CD8-positive, alpha-beta memory T cell (primary cell): ENCODE measurements at regions not wholly inside any gene's neighbourhood (a gene's known extent, or its start where the extent isn't known, plus 50 kb on each side); places are given as distances from the start of the nearest gene placed in this dataset.

Experiments
- CTCF ChIA-PET: fragments of 350-600 bp; sonication (Branson Sonifier 250); formaldehyde crosslinking; loops from one replicate; lab custom pipeline; 2021; ENCODE audit warnings: antibody characterized with exemption; lab: Charles Lee
- POLR2A ChIA-PET: fragments of 350-600 bp; sonication (Branson Sonifier 250); formaldehyde crosslinking; loops from one replicate; lab custom pipeline; 2021; ENCODE audit warnings: antibody characterized with exemption; lab: Charles Lee
- DNase-seq, 5 donors: peaks; one replicate each; pipeline versions ENCODE4 v3.0.0 to v3.0.0-alpha.2; 2020 to 2022; ENCODE audit warnings: mixed read lengths in 1 of 5
- H3K27ac ChIP-seq: one replicate; pipeline ENCODE4 v1.7.0; 2013; ENCODE audit warnings: low read depth, mild to moderate bottlenecking, low read length, moderate library complexity
- H3K27me3 ChIP-seq: 2 replicates; pipeline ENCODE4 v1.7.0; 2013; ENCODE audit warnings: low read length, mild to moderate bottlenecking; ENCODE audit not compliant: insufficient read depth, poor library complexity, severe bottlenecking
- H3K36me3 ChIP-seq: 2 replicates; pipeline ENCODE4 v1.7.0; 2013; ENCODE audit warnings: mild to moderate bottlenecking, low read length, moderate library complexity; ENCODE audit not compliant: insufficient read depth
- H3K4me1 ChIP-seq: 2 replicates; pipeline ENCODE4 v1.7.0; 2013; ENCODE audit warnings: mild to moderate bottlenecking, low read length, moderate library complexity; ENCODE audit not compliant: insufficient read depth
- H3K4me3 ChIP-seq: 2 replicates; pipeline ENCODE4 v1.7.0; 2013; ENCODE audit warnings: mild to moderate bottlenecking, low read length
- H3K9me3 ChIP-seq: 2 replicates; pipeline ENCODE4 v1.7.0; 2013; ENCODE audit warnings: mild to moderate bottlenecking, low read length
- H3K27ac Mint-ChIP-seq, 8 donors: one replicate each; pipeline ENCODE4 v1.8.0; 2020 to 2021; ENCODE audit warnings: mixed read lengths in 8 of 8, mild to moderate bottlenecking in 6 of 8, inconsistent platforms in 3 of 8, moderate library complexity in 3 of 8
- H3K27me3 Mint-ChIP-seq, 2 donors: one replicate each; pipeline ENCODE4 v1.8.0; 2020 to 2021; ENCODE audit warnings: mixed read lengths in 2 of 2, mild to moderate bottlenecking in 1 of 2, moderate library complexity in 1 of 2
- H3K36me3 Mint-ChIP-seq, 3 donors: one replicate each; pipeline ENCODE4 v1.8.0; 2020 to 2021; ENCODE audit warnings: mixed read lengths in 3 of 3, inconsistent platforms in 1 of 3, mild to moderate bottlenecking in 1 of 3
- H3K4me1 Mint-ChIP-seq, 3 donors: one replicate each; pipeline ENCODE4 v1.8.0; 2020 to 2021; ENCODE audit warnings: mixed read lengths in 3 of 3, inconsistent platforms in 1 of 3, mild to moderate bottlenecking in 1 of 3
- H3K4me3 Mint-ChIP-seq, 7 donors: one replicate each; pipeline ENCODE4 v1.8.0; 2020 to 2021; ENCODE audit warnings: mixed read lengths in 7 of 7, mild to moderate bottlenecking in 6 of 7, moderate library complexity in 4 of 7, inconsistent platforms in 2 of 7
- H3K9me3 Mint-ChIP-seq, 5 donors: one replicate each; pipeline ENCODE4 v1.8.0; 2020 to 2022; ENCODE audit warnings: mixed read lengths in 5 of 5, mild to moderate bottlenecking in 3 of 5, moderate library complexity in 2 of 5, inconsistent platforms in 1 of 5

DNA sequence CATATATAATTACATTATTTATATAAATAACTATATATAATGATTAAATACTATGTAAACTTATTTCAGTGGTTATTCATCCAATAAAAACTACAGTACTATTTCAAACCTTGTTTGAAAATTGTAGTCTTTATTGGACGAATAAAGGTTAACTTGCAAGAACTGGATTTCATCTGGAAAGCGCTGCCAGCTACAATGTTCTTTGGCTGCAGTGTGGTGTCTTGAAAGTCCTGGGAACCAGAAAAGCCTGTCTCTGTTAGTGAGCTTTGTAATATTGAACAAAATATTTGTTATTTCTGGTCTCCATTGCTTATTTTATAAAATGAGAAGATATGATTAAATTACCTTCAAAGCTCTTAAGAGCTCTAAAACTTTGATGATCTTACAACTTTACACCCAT lies 763.6 kb downstream of the ADGRL2 start:
- no peak overlapping the region for H3K4me3 Mint-ChIP-seq
- H3K36me3 Mint-ChIP-seq, result no peaks in the 10 kb centered on the region

DNA sequence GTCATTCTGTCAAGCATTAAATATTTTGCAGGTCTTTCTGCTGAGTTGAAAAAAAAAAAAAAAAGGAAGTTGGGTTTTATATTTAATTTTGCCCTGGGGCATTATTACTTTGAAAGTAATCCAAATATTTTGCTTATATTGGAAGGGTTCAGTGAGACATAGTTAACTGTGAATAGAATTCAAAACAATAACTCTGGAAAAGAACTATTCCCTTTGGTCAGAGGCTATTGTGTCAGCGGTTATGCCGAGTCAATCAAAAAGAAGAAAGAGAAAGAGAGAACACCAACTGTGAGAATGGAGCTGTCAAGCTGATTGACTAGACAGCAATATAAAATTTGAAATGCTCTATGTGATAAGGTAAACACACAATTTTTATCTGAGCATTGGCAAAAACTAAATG lies 761.7 kb downstream of the ADGRL2 start:
- Mint-ChIP-seq H3K36me3 (no peaks in the 10 kb centered on the region), H3K27ac (no peak overlapping the region), H3K27me3 (no peaks in the 10 kb centered on the region), H3K9me3 (peaks cover 0 to 13% (median 2%) of the 10 kb centered on the region in 5 donors), H3K4me3 (no peak overlapping the region), H3K4me1 (no peaks in the 10 kb centered on the region)
- H3K4me1 ChIP-seq, result no peaks in the 10 kb centered on the region
- no peaks in the 10 kb centered on the region for H3K36me3 ChIP-seq
- H3K27me3 ChIP-seq, result no peaks in the 10 kb centered on the region
- H3K27ac ChIP-seq, result no peak overlapping the region
- H3K4me3 ChIP-seq, result no peak overlapping the region
- no peaks in the 10 kb centered on the region for H3K9me3 ChIP-seq
- POLR2A ChIA-PET, result no interaction called here
- no peak for DNase-seq
- CTCF ChIA-PET, result no interaction called here

More for the DNA sequence above, 763.6 kb downstream of the ADGRL2 start:
- Histone ChIP-seq H3K27ac (no peak overlapping the region), H3K4me3 (no peak overlapping the region), H3K27me3 (no peaks in the 10 kb centered on the region), H3K9me3 (no peaks in the 10 kb centered on the region), H3K36me3 (no peaks in the 10 kb centered on the region), H3K4me1 (no peaks in the 10 kb centered on the region)
- POLR2A ChIA-PET, result no interaction called here
- no peak for DNase-seq
- peaks cover 0 to 13% (median 2%) of the 10 kb centered on the region in 5 donors for H3K9me3 Mint-ChIP-seq
- H3K4me1 Mint-ChIP-seq, result no peaks in the 10 kb centered on the region
- no peaks in the 10 kb centered on the region for H3K27me3 Mint-ChIP-seq
- CTCF ChIA-PET, result no interaction called here
- H3K27ac Mint-ChIP-seq, result no peak overlapping the region

DNA sequence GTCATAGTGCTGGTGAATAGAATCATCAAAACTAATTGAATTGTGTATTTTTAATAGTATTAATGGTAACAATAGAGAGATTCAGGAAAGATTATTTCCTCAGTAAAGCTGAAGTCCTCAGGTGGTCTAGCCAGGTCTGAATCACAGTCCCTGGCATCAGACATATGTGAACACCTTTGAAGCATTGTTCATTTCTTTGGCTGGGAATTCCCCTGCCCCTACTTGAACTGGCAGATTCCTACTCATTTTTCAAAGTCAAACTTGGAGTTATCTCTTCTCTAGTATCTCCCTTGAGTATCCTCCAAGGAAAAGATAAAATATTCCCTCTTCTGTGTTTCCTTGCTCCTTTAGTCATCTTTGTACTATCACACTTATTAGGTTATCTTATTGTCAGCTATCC lies 759.8 kb downstream of the ADGRL2 start:
- H3K36me3 Mint-ChIP-seq, result no peaks in the 10 kb centered on the region
- no peaks in the 10 kb centered on the region for H3K27me3 Mint-ChIP-seq
- H3K27ac Mint-ChIP-seq, result no peak overlapping the region
- H3K27me3 ChIP-seq, result no peaks in the 10 kb centered on the region
- no peak overlapping the region for H3K4me3 ChIP-seq
- ChIA-PET CTCF (no interaction called here), POLR2A (no interaction called here)
- H3K4me3 Mint-ChIP-seq, result no peak overlapping the region
- H3K9me3 ChIP-seq, result no peaks in the 10 kb centered on the region
- no peak for DNase-seq
- H3K9me3 Mint-ChIP-seq, result peaks cover 0 to 7% (median 2%) of the 10 kb centered on the region in 5 donors
- no peaks in the 10 kb centered on the region for H3K4me1 ChIP-seq
- no peaks in the 10 kb centered on the region for H3K36me3 ChIP-seq
- no peak overlapping the region for H3K27ac ChIP-seq
- H3K4me1 Mint-ChIP-seq, result no peaks in the 10 kb centered on the region

DNA sequence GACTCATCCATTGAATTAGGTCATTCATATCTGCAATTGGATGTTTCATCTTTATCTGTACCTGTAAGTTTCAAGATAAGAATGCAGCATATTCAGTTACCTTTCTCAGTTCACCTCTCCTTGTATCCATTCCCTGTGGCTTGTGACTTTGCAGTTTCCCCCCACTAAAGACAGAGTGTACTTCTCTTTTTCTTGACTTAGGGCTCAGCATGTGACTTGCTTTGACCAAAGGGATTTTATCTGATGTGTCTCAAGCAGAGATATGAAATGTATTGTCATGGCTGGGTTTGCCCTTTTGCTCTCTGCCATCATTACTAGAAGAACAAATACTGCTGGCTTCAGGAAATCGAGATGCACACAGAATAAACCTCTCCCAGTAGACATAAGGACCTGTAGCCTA lies 754.8 kb downstream of the ADGRL2 start:
- no peaks in the 10 kb centered on the region for H3K27me3 ChIP-seq
- peaks cover 0 to 11% (median 3%) of the 10 kb centered on the region in 5 donors for H3K9me3 Mint-ChIP-seq
- no peaks in the 10 kb centered on the region for H3K4me1 ChIP-seq
- DNase-seq, result no peak
- no peak overlapping the region for H3K27ac ChIP-seq
- CTCF ChIA-PET, result no interaction called here
- no peak overlapping the region for H3K4me3 Mint-ChIP-seq
- H3K36me3 Mint-ChIP-seq, result no peaks in the 10 kb centered on the region
- POLR2A ChIA-PET, result no interaction called here
- no peak overlapping the region for H3K27ac Mint-ChIP-seq
- H3K9me3 ChIP-seq, result no peaks in the 10 kb centered on the region
- no peak overlapping the region for H3K4me3 ChIP-seq
- H3K27me3 Mint-ChIP-seq, result no peaks in the 10 kb centered on the region
- H3K36me3 ChIP-seq, result no peaks in the 10 kb centered on the region
- no peaks in the 10 kb centered on the region for H3K4me1 Mint-ChIP-seq

DNA sequence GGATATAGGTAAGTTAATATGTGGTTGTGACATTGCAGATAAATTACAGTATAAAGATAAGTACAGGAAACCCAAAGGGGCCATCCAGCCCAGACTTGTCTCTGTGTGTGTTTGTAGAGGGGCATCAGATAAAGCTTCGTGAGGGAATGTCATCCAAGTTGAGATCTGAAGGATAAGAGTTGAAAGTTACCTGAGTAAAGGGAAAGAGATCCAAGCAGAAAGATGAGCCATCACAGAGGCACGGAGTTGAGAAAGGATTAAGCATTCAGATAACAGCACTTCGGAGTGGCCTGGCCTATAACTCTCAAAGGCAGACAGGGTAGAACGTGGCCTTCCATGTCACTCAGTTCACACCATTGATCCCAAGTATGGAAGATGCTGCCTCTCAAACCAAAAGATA lies 749.1 kb downstream of the ADGRL2 start:
- no peak overlapping the region for H3K27ac Mint-ChIP-seq
- H3K27me3 ChIP-seq, result no peaks in the 10 kb centered on the region
- H3K4me1 Mint-ChIP-seq, result no peaks in the 10 kb centered on the region
- peaks cover 11 to 23% (median 15%) of the 10 kb centered on the region in 5 donors for H3K9me3 Mint-ChIP-seq
- no peaks in the 10 kb centered on the region for H3K27me3 Mint-ChIP-seq
- H3K9me3 ChIP-seq, result no peaks in the 10 kb centered on the region
- no peak overlapping the region for H3K4me3 ChIP-seq
- H3K4me1 ChIP-seq, result no peaks in the 10 kb centered on the region
- H3K27ac ChIP-seq, result no peak overlapping the region
- H3K36me3 Mint-ChIP-seq, result no peaks in the 10 kb centered on the region
- no peak overlapping the region for H3K4me3 Mint-ChIP-seq
- POLR2A ChIA-PET, result no interaction called here
- CTCF ChIA-PET, result no interaction called here
- no peak for DNase-seq
- no peaks in the 10 kb centered on the region for H3K36me3 ChIP-seq

DNA sequence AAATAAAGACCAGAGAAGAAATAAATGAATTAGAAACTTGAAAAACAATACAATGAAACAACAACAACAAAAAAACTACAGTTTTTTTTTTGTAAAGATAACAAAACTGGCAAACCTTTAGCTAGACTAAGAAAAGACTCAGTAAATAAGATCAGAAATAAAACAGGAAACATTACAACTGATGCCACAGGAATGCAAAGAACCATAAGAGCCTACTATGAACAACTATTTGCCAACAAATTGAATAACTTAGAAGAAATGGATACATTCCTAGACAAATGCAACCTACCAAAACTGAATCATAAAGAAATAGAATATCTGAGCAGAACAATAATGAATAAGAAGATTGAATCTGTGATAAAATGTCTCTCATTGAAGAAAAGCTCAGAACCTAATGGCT lies 742.0 kb downstream of the ADGRL2 start:
- Histone ChIP-seq H3K4me3 (no peak overlapping the region), H3K27ac (no peak overlapping the region), H3K36me3 (no peaks in the 10 kb centered on the region), H3K9me3 (no peaks in the 10 kb centered on the region), H3K27me3 (no peaks in the 10 kb centered on the region), H3K4me1 (no peaks in the 10 kb centered on the region)
- Mint-ChIP-seq H3K9me3 (peaks cover 16 to 48% (median 24%) of the 10 kb centered on the region in 5 donors), H3K4me1 (no peaks in the 10 kb centered on the region), H3K36me3 (no peaks in the 10 kb centered on the region), H3K4me3 (no peak overlapping the region), H3K27me3 (no peaks in the 10 kb centered on the region), H3K27ac (no peak overlapping the region)
- CTCF ChIA-PET, result no interaction called here
- no peak for DNase-seq
- POLR2A ChIA-PET, result no interaction called here

DNA sequence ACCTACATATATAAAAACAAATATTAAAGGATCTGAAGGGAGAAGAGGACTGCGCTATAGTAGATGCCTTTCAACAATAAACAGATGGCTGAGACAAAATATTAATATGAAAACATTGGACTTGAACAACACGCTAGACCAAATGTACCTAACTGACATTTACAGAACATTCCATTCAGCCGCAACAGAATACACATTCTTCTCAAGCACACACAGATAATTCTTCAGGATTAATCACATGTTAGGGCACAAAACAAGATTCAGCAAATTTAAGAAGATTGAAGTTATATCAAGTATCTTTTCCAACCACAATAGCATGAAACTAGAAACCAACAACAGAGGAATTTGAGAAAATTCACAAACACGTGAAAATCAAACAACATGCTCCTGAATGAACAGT lies 741.4 kb downstream of the ADGRL2 start:
- POLR2A ChIA-PET, result no interaction called here
- H3K4me3 ChIP-seq, result no peak overlapping the region
- H3K36me3 Mint-ChIP-seq, result no peaks in the 10 kb centered on the region
- H3K4me3 Mint-ChIP-seq, result no peak overlapping the region
- H3K36me3 ChIP-seq, result no peaks in the 10 kb centered on the region
- no peaks in the 10 kb centered on the region for H3K4me1 Mint-ChIP-seq
- no peak overlapping the region for H3K27ac Mint-ChIP-seq
- H3K9me3 Mint-ChIP-seq, result peaks cover 16 to 52% (median 23%) of the 10 kb centered on the region in 5 donors
- no peaks in the 10 kb centered on the region for H3K9me3 ChIP-seq
- H3K27ac ChIP-seq, result no peak overlapping the region
- no peaks in the 10 kb centered on the region for H3K27me3 ChIP-seq
- CTCF ChIA-PET, result no interaction called here
- H3K4me1 ChIP-seq, result no peaks in the 10 kb centered on the region
- DNase-seq, result no peak
- H3K27me3 Mint-ChIP-seq, result no peaks in the 10 kb centered on the region

DNA sequence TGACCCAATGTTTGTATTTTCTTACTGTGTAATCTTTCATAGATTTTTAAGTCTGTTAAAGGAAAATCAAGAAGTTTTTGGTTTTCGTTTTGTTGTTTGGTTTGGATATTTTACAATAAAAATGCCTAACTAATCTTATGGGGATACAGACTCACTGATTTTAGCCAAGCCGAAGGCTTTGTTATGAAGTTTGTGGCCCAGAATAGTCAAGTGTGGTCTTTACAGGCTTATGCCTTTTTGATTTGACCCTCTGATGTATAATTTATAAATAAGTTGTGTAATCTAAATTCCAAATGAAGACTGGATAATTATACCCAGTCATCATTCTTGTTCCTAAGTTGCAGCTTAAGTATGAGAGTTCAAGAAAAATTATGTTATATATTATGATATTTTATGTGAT lies 739.3 kb downstream of the ADGRL2 start:
- Histone ChIP-seq H3K4me3 (no peak overlapping the region), H3K9me3 (no peaks in the 10 kb centered on the region), H3K36me3 (no peaks in the 10 kb centered on the region), H3K27me3 (no peaks in the 10 kb centered on the region), H3K27ac (no peak overlapping the region), H3K4me1 (no peaks in the 10 kb centered on the region)
- ChIA-PET POLR2A (no interaction called here), CTCF (no interaction called here)
- Mint-ChIP-seq H3K9me3 (peaks cover 9 to 52% (median 14%) of the 10 kb centered on the region in 5 donors), H3K4me1 (no peaks in the 10 kb centered on the region), H3K27me3 (no peaks in the 10 kb centered on the region), H3K27ac (no peak overlapping the region), H3K36me3 (no peaks in the 10 kb centered on the region), H3K4me3 (no peak overlapping the region)
- no peak for DNase-seq

DNA sequence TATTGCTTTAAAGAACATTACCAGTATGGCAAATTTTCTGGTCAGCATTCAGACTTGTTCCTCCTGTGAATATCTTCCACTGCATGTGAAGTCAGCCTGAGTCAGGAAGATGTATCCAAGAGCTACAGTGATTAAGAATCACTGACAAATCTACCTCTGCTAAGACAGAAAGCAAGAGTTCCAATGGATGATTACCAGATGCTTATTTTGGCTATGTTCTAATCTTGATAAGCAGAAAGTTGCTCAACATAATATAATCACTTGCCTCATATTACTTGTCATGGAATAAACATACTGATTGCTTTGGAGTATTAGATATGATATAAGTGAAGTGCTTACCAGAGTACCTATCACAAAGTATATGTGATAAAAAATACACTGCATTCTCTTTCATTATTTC lies 738.1 kb downstream of the ADGRL2 start:
- no peaks in the 10 kb centered on the region for H3K4me1 Mint-ChIP-seq
- POLR2A ChIA-PET, result no interaction called here
- no peak overlapping the region for H3K4me3 Mint-ChIP-seq

More for the DNA sequence above, 738.1 kb downstream of the ADGRL2 start:
- no peak for DNase-seq
- CTCF ChIA-PET, result no interaction called here
- Mint-ChIP-seq H3K36me3 (no peaks in the 10 kb centered on the region), H3K27ac (no peak overlapping the region), H3K27me3 (no peaks in the 10 kb centered on the region), H3K9me3 (peaks cover 5 to 43% (median 11%) of the 10 kb centered on the region in 5 donors)
- no peaks in the 10 kb centered on the region for H3K27me3 ChIP-seq
- H3K9me3 ChIP-seq, result no peaks in the 10 kb centered on the region
- no peaks in the 10 kb centered on the region for H3K4me1 ChIP-seq
- H3K27ac ChIP-seq, result no peak overlapping the region
- H3K4me3 ChIP-seq, result no peak overlapping the region
- no peaks in the 10 kb centered on the region for H3K36me3 ChIP-seq
